HAP-1 (cell line): ENCODE measurements at regions not wholly inside any gene's neighbourhood (a gene's known extent, or its start where the extent isn't known, plus 50 kb on each side); places are given as distances from the start of the nearest gene placed in this dataset.

Experiments used
- DNase-seq, 2 experiments: peaks; one replicate each; pipeline ENCODE4 v3.0.0-alpha.2; 2016 to 2020; ENCODE audit warnings: low spot score in 2 of 2
- H3K27me3 ChIP-seq: fragments of 250-450 bp; sonication (Bioruptor Pico); 2 replicates; pipeline ENCODE4 v1.5.1; 2020; ENCODE audit warnings: low read depth, mild to moderate bottlenecking, moderate library complexity
- H3K36me3 ChIP-seq: fragments of 250-450 bp; sonication (Bioruptor Pico); replicated peaks from 2 replicates; pipeline ENCODE4 v1.5.1; 2020; ENCODE audit warnings: mild to moderate bottlenecking
- H3K4me1 ChIP-seq: fragments of 250-450 bp; sonication (Bioruptor Pico); 2 replicates; pipeline ENCODE4 v1.5.1; 2020; ENCODE audit warnings: mild to moderate bottlenecking
- H3K4me3 ChIP-seq: fragments of 250-450 bp; sonication (Bioruptor Pico); 2 replicates; pipeline ENCODE4 v1.5.1; 2020; ENCODE audit warnings: mild to moderate bottlenecking, moderate library complexity
- H3K9me3 ChIP-seq: fragments of 250-450 bp; sonication (Bioruptor Pico); 2 replicates; pipeline ENCODE4 v1.5.1; 2020; ENCODE audit warnings: mild to moderate bottlenecking, moderate library complexity
- in situ Hi-C: fragments of 300-500 bp; cut with MboI; formaldehyde crosslinking; loops from 3 replicates; pipeline ENCODE4 v1.14.3; 2020; ENCODE audit warnings: low sequenced_read_pairs, inconsistent platforms, mixed read lengths

- no peak for DNase-seq
- Histone ChIP-seq H3K4me1 (no peaks in the 10 kb centered on the region), H3K36me3 (no peaks in the 10 kb centered on the region), H3K27me3 (no peaks in the 10 kb centered on the region), H3K4me3 (no peak overlapping the region), H3K9me3 (no peaks in the 10 kb centered on the region)
- in situ Hi-C loops = no loop called here
Observed at GRCh38 chr2:167493862-167494261, 605.6 kb downstream of the XIRP2 start.

GRCh38 chr2:167492486-167492885 lies 604.2 kb downstream of the XIRP2 start:
- in situ Hi-C loops = no loop called here
- H3K36me3 ChIP-seq = no peaks in the 10 kb centered on the region
- no peaks in the 10 kb centered on the region for H3K4me1 ChIP-seq
- no peak for DNase-seq
- H3K4me3 ChIP-seq = no peak overlapping the region
- no peaks in the 10 kb centered on the region for H3K27me3 ChIP-seq
- H3K9me3 ChIP-seq = no peaks in the 10 kb centered on the region

- Histone ChIP-seq H3K4me1 (no peaks in the 10 kb centered on the region), H3K4me3 (no peak overlapping the region), H3K27me3 (no peaks in the 10 kb centered on the region), H3K9me3 (no peaks in the 10 kb centered on the region), H3K36me3 (no peaks in the 10 kb centered on the region)
- no peak for DNase-seq
- in situ Hi-C loops = no loop called here
Observed at GRCh38 chr2:167491788-167492187, 603.5 kb downstream of the XIRP2 start.

GRCh38 chr2:167490455-167490854 lies 602.2 kb downstream of the XIRP2 start:
- H3K27me3 ChIP-seq = no peaks in the 10 kb centered on the region
- H3K9me3 ChIP-seq = no peaks in the 10 kb centered on the region
- no peaks in the 10 kb centered on the region for H3K36me3 ChIP-seq
- no peak for DNase-seq
- H3K4me3 ChIP-seq = no peak overlapping the region
- in situ Hi-C loops = no loop called here
- H3K4me1 ChIP-seq = no peaks in the 10 kb centered on the region

- Histone ChIP-seq H3K36me3 (no peaks in the 10 kb centered on the region), H3K9me3 (no peaks in the 10 kb centered on the region), H3K4me1 (peaks cover 3% of the 10 kb centered on the region; the same call in 1 of the 2 replicates), H3K27me3 (no peaks in the 10 kb centered on the region), H3K4me3 (no peak overlapping the region)
- no peak for DNase-seq
- in situ Hi-C loops = no loop called here
Observed at GRCh38 chr2:167489325-167489724, 601.0 kb downstream of the XIRP2 start.

- in situ Hi-C loops = no loop called here
Observed at GRCh38 chr2:167487728-167488127, 599.4 kb downstream of the XIRP2 start.

GRCh38 chr2:167484875-167485274 lies 596.6 kb downstream of the XIRP2 start:
- Histone ChIP-seq H3K4me1 (peaks cover 10% of the 10 kb centered on the region), H3K9me3 (no peaks in the 10 kb centered on the region), H3K27me3 (no peaks in the 10 kb centered on the region), H3K36me3 (no peaks in the 10 kb centered on the region), H3K4me3 (no peak overlapping the region)
- DNase-seq = no peak
- in situ Hi-C loops = no loop called here

More at GRCh38 chr2:167487728-167488127, 599.4 kb downstream of the XIRP2 start:
- Histone ChIP-seq H3K4me3 (no peak overlapping the region), H3K36me3 (no peaks in the 10 kb centered on the region), H3K4me1 (peaks cover 3% of the 10 kb centered on the region; the same call in 1 of the 2 replicates), H3K27me3 (no peaks in the 10 kb centered on the region), H3K9me3 (no peaks in the 10 kb centered on the region)
- DNase-seq = no peak

GRCh38 chr2:167480986-167481309 lies 592.7 kb downstream of the XIRP2 start:
- Histone ChIP-seq H3K27me3 (no peaks in the 10 kb centered on the region), H3K4me3 (no peak overlapping the region), H3K4me1 (peaks cover 13% of the 10 kb centered on the region), H3K36me3 (no peaks in the 10 kb centered on the region), H3K9me3 (no peaks in the 10 kb centered on the region)
- in situ Hi-C loops = no loop called here
- peak in 1 of 2 experiments; percentile 67 for DNase-seq

GRCh38 chr2:167480232-167480985 lies 592.1 kb downstream of the XIRP2 start:
- in situ Hi-C loops = no loop called here
- Histone ChIP-seq H3K36me3 (no peaks in the 10 kb centered on the region), H3K4me3 (no peak overlapping the region), H3K4me1 (peaks cover 13% of the 10 kb centered on the region), H3K27me3 (no peaks in the 10 kb centered on the region), H3K9me3 (no peaks in the 10 kb centered on the region)
- peak in 1 of 2 experiments; percentile 16 for DNase-seq

GRCh38 chr2:167478196-167478595 lies 589.9 kb downstream of the XIRP2 start:
- Histone ChIP-seq H3K36me3 (no peaks in the 10 kb centered on the region), H3K4me3 (no peak overlapping the region), H3K27me3 (no peaks in the 10 kb centered on the region), H3K9me3 (no peaks in the 10 kb centered on the region), H3K4me1 (peaks cover 10% of the 10 kb centered on the region)
- no peak for DNase-seq
- in situ Hi-C loops = no loop called here

- no peaks in the 10 kb centered on the region for H3K9me3 ChIP-seq
- no peaks in the 10 kb centered on the region for H3K27me3 ChIP-seq
- DNase-seq = no peak
- no peaks in the 10 kb centered on the region for H3K36me3 ChIP-seq
- H3K4me1 ChIP-seq = peaks cover 9% of the 10 kb centered on the region
- H3K4me3 ChIP-seq = no peak overlapping the region
- in situ Hi-C loops = no loop called here
Observed at GRCh38 chr2:167475791-167476190, 587.5 kb downstream of the XIRP2 start.

- Histone ChIP-seq H3K4me1 (0 out of 2 replicates have a peak, but pooled peaks cover 2% of the 10 kb centered on the region), H3K36me3 (no peaks in the 10 kb centered on the region), H3K9me3 (no peaks in the 10 kb centered on the region), H3K4me3 (no peak overlapping the region), H3K27me3 (no peaks in the 10 kb centered on the region)
- in situ Hi-C loops = no loop called here
- no peak for DNase-seq
Observed at GRCh38 chr2:167471734-167472133, 583.5 kb downstream of the XIRP2 start.

- Histone ChIP-seq H3K9me3 (no peaks in the 10 kb centered on the region), H3K4me3 (no peak overlapping the region), H3K4me1 (0 out of 2 replicates have a peak, but pooled peaks cover 2% of the 10 kb centered on the region), H3K36me3 (no peaks in the 10 kb centered on the region), H3K27me3 (no peaks in the 10 kb centered on the region)
- in situ Hi-C loops = no loop called here
- no peak for DNase-seq
Observed at GRCh38 chr2:167471332-167471731, 583.1 kb downstream of the XIRP2 start.

- no peak overlapping the region for H3K4me3 ChIP-seq
- in situ Hi-C loops = no loop called here
Observed at GRCh38 chr2:167462379-167462778, 574.1 kb downstream of the XIRP2 start.

GRCh38 chr2:167454036-167454435 lies 565.8 kb downstream of the XIRP2 start:
- Histone ChIP-seq H3K4me3 (no peak overlapping the region), H3K27me3 (no peaks in the 10 kb centered on the region), H3K9me3 (no peaks in the 10 kb centered on the region), H3K36me3 (no peaks in the 10 kb centered on the region), H3K4me1 (no peaks in the 10 kb centered on the region)
- in situ Hi-C loops = no loop called here
- DNase-seq = no peak

More at GRCh38 chr2:167462379-167462778, 574.1 kb downstream of the XIRP2 start:
- Histone ChIP-seq H3K36me3 (no peaks in the 10 kb centered on the region), H3K4me1 (no peaks in the 10 kb centered on the region), H3K9me3 (0 out of 2 replicates have a peak, but pooled peaks cover 2% of the 10 kb centered on the region), H3K27me3 (no peaks in the 10 kb centered on the region)
- DNase-seq = no peak
